MCF 10A (cell line): ENCODE measurements at regions not wholly inside any gene's neighbourhood (a gene's known extent, or its start where the extent isn't known, plus 50 kb on each side); places are given as distances from the start of the nearest gene placed in this dataset.

ENCODE experiments used
- BruUV-seq: library from RNA; stranded (reverse); fragments of 400-500 nt; replicated peaks from 2 replicates; lab custom pipeline; 2021; lab: Mats Ljungman, UMichigan
- CTCF ChIA-PET: fragments of 300-600 bp; sonication (Branson Sonifier 250); formaldehyde crosslinking; extraction: SDS; loops from one replicate; lab custom pipeline; 2021; ENCODE audit warnings: antibody characterized with exemption, inconsistent platforms; lab: Yijun Ruan, JAX
- POLR2A ChIA-PET: fragments of 300-600, 350-650 bp; sonication (Branson Sonifier 250); formaldehyde crosslinking; extraction: SDS; loops from one replicate; lab custom pipeline; 2020; ENCODE audit warnings: antibody characterized with exemption, inconsistent platforms; lab: Yijun Ruan, JAX
- DNase-seq: peaks from one replicate; pipeline ENCODE4 v3.0.0-alpha.2; 2018; ENCODE audit not compliant: unreplicated experiment
- H3K27ac Mint-ChIP-seq: one replicate; pipeline ENCODE4 v1.8.0; 2022; ENCODE audit warnings: mild to moderate bottlenecking, low read depth, mixed read lengths; ENCODE audit not compliant: unreplicated experiment
- H3K27me3 Mint-ChIP-seq: one replicate; pipeline ENCODE4 v1.8.0; 2022; ENCODE audit warnings: mixed read lengths; ENCODE audit not compliant: insufficient read depth, unreplicated experiment
- H3K36me3 Mint-ChIP-seq: one replicate; pipeline ENCODE4 v1.8.0; 2022; ENCODE audit warnings: mild to moderate bottlenecking, moderate library complexity, mixed read lengths; ENCODE audit not compliant: insufficient read depth, unreplicated experiment
- H3K4me1 Mint-ChIP-seq: one replicate; pipeline ENCODE4 v1.8.0; 2022; ENCODE audit warnings: mixed read lengths; ENCODE audit not compliant: insufficient read depth, unreplicated experiment
- H3K4me3 Mint-ChIP-seq: one replicate; pipeline ENCODE4 v1.8.0; 2022; ENCODE audit warnings: mild to moderate bottlenecking, moderate library complexity, mixed read lengths; ENCODE audit not compliant: unreplicated experiment
- H3K9me3 Mint-ChIP-seq: one replicate; pipeline ENCODE4 v1.8.0; 2022; ENCODE audit warnings: mixed read lengths; ENCODE audit not compliant: unreplicated experiment
- intact Hi-C: fragments of 100-400 bp; cut with micrococcal nuclease; formaldehyde crosslinking; loops from 2 replicates; pipeline ENCODE4 v1.14.1; 2022
- TF ChIP-seq, protein P1 (sequence below): fragments of 200-600 bp; IDR thresholded peaks from one replicate; pipeline ENCODE4 v1.8.0; 2022; ENCODE audit warnings: antibody characterized with exemption, mild to moderate bottlenecking; ENCODE audit not compliant: unreplicated experiment

DNA sequence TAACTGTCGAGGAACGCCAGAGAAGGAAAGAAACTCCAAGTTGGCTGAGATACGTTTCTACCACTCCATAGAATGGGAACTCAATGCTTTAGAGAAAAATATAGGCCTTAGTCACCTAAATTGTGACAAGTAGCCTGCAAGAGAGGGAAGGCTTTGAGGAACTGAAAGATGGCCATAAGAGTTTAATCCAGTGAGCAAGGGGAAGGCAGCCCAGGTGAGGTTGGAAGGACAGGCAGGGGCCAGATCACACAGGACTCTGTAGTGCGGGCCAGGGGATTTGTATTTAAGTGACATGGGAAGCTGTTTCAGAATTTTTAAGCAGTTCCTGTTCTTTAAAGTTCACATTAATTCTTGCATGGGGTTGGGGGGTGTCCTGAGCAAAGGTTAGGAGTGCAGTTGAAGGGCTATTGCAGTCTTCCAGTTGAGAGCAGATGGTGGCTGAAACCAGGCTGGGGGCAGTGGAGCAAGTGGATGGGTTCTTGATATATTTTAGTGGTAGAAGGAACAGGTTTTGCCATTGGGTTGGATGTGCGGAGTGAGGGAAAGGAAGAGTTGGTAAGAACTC, 138.9 kb upstream of the PELI1 start:
- intact Hi-C loops: no loop called here
- H3K36me3 Mint-ChIP-seq: no peaks in the 10 kb centered on the region
- POLR2A ChIA-PET: no interaction called here
- H3K4me3 Mint-ChIP-seq: no peak overlapping the region
- no TSS peak for BruUV-seq
- CTCF ChIA-PET: no interaction called here
- H3K4me1 Mint-ChIP-seq: no peaks in the 10 kb centered on the region
- TF ChIP-seq, protein P1, sequence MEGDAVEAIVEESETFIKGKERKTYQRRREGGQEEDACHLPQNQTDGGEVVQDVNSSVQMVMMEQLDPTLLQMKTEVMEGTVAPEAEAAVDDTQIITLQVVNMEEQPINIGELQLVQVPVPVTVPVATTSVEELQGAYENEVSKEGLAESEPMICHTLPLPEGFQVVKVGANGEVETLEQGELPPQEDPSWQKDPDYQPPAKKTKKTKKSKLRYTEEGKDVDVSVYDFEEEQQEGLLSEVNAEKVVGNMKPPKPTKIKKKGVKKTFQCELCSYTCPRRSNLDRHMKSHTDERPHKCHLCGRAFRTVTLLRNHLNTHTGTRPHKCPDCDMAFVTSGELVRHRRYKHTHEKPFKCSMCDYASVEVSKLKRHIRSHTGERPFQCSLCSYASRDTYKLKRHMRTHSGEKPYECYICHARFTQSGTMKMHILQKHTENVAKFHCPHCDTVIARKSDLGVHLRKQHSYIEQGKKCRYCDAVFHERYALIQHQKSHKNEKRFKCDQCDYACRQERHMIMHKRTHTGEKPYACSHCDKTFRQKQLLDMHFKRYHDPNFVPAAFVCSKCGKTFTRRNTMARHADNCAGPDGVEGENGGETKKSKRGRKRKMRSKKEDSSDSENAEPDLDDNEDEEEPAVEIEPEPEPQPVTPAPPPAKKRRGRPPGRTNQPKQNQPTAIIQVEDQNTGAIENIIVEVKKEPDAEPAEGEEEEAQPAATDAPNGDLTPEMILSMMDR: no peak
- DNase-seq: no peak
- H3K27me3 Mint-ChIP-seq: no peaks in the 10 kb centered on the region
- no peak overlapping the region for H3K27ac Mint-ChIP-seq
- H3K9me3 Mint-ChIP-seq: no peaks in the 10 kb centered on the region

DNA sequence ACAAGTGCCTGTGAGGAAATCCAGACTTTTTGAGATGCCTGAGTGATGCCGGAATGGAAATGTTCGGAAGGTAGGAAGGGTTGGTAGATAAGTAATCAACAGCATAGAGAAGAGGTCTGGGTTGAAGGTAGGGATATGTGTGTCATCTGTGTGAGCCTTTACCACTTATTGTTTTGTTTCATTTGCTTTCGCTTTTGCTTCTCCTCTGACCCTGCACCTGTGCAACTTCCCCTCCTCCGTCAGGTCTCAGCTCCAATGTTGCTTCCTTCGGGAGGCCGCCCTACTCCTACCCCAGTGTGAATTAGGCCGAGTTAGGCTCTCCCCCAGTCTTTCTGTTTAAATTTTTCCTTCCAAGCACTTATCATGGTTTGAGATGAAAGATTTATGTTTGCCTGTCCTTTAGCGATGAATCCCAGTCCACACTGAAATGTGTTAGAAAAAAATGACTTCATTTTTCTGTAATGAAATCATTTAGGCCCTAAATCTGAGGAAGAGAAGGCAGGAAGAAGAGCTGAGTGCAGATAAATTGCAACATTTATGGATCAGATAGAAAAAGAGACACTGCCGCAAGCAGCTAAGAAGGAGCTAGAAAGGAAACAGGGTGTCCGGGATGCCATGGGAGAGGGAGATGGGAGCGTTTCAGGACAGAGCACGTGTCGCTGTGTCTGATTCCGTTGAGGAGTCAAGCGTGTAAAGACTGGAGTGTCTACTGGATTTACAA, 139.6 kb upstream of the PELI1 start:
- Mint-ChIP-seq H3K27me3 (no peaks in the 10 kb centered on the region), H3K4me3 (no peak overlapping the region), H3K9me3 (no peaks in the 10 kb centered on the region), H3K27ac (no peak overlapping the region), H3K36me3 (no peaks in the 10 kb centered on the region), H3K4me1 (no peaks in the 10 kb centered on the region)
- TF ChIP-seq, protein P1: no peak
- no TSS peak for BruUV-seq
- no peak for DNase-seq
- CTCF ChIA-PET: interaction anchor here (0.6 kb wide), 1 partner anchor 213 kb away, joined by 3 read pairs; no protein-coding TSS in a partner anchor
- POLR2A ChIA-PET: interaction anchor here (0.7 kb wide), 1 partner anchor 10 kb away, joined by 3 read pairs; no protein-coding TSS in a partner anchor
- intact Hi-C loops: no loop called here

- CTCF ChIA-PET: no interaction called here
- Mint-ChIP-seq H3K27me3 (no peaks in the 10 kb centered on the region), H3K9me3 (no peaks in the 10 kb centered on the region), H3K36me3 (no peaks in the 10 kb centered on the region), H3K27ac (no peak overlapping the region), H3K4me3 (no peak overlapping the region), H3K4me1 (peaks cover 2% of the 10 kb centered on the region)
- DNase-seq: no peak
- TF ChIP-seq, protein P1: no peak
- no TSS peak for BruUV-seq
- POLR2A ChIA-PET: no interaction called here
- intact Hi-C loops: no loop called here
Measured at GRCh38 chr2:64284751-64285150, 140.5 kb upstream of the PELI1 start.

- Mint-ChIP-seq H3K27ac (no peak overlapping the region), H3K27me3 (no peaks in the 10 kb centered on the region), H3K4me1 (peaks cover 17% of the 10 kb centered on the region), H3K9me3 (no peaks in the 10 kb centered on the region), H3K4me3 (no peak overlapping the region), H3K36me3 (no peaks in the 10 kb centered on the region)
- DNase-seq: no peak
- CTCF ChIA-PET: no interaction called here
- intact Hi-C loops: no loop called here
- TF ChIP-seq, protein P1: no peak
- POLR2A ChIA-PET: no interaction called here
- BruUV-seq: no TSS peak
Measured at GRCh38 chr2:64287202-64287740, 143.1 kb upstream of the PELI1 start.
